Smooth muscle cell (in vitro differentiated cells): ENCODE measurements at regions not wholly inside any gene's neighbourhood (a gene's known extent, or its start where the extent isn't known, plus 50 kb on each side); places are given as distances from the start of the nearest gene placed in this dataset.

Experiments used
- DNase-seq: peaks from one replicate; lab custom pipeline; 2025; ENCODE audit not compliant: unreplicated experiment; lab: John Stamatoyannopoulos, UW
- H2AFZ ChIP-seq: fragments of 200-600 bp; sonication (generic); 2 replicates; pipeline ENCODE4 v1.6.0; 2016; ENCODE audit warnings: antibody characterized with exemption, low read depth, mild to moderate bottlenecking
- H3F3A ChIP-seq: fragments of 200-600 bp; sonication (generic); 2 replicates; pipeline ENCODE4 v1.6.0; 2017; ENCODE audit warnings: antibody characterized with exemption, low read depth
- H3K27ac ChIP-seq: fragments of 200-600 bp; sonication (generic); 2 replicates; pipeline ENCODE4 v1.5.1; 2016; ENCODE audit warnings: low read depth, mild to moderate bottlenecking
- H3K27me3 ChIP-seq: fragments of 200-600 bp; sonication (generic); 2 replicates; pipeline ENCODE4 v1.6.1; 2016; ENCODE audit warnings: low read depth, mild to moderate bottlenecking
- H3K36me3 ChIP-seq: fragments of 200-600 bp; sonication (generic); 2 replicates; pipeline ENCODE4 v1.5.1; 2016; ENCODE audit warnings: low read depth
- H3K4me1 ChIP-seq: fragments of 200-600 bp; sonication (generic); 2 replicates; pipeline ENCODE4 v1.5.1; 2016; ENCODE audit warnings: low read depth
- H3K4me2 ChIP-seq: fragments of 200-600 bp; sonication (generic); 2 replicates; pipeline ENCODE4 v1.6.0; 2016; ENCODE audit warnings: mild to moderate bottlenecking
- H3K4me3 ChIP-seq: fragments of 200-600 bp; sonication (generic); 2 replicates; pipeline ENCODE4 v1.5.1; 2016; ENCODE audit warnings: mild to moderate bottlenecking
- H3K79me2 ChIP-seq: fragments of 200-600 bp; sonication (generic); 2 replicates; pipeline ENCODE4 v1.6.0; 2016; ENCODE audit warnings: low read depth, mild to moderate bottlenecking
- H3K9ac ChIP-seq: fragments of 200-600 bp; sonication (generic); 2 replicates; pipeline ENCODE4 v1.6.0; 2016; ENCODE audit warnings: low read depth
- H3K9me3 ChIP-seq: fragments of 200-600 bp; sonication (generic); replicated peaks from 2 replicates; pipeline ENCODE4 v1.5.1; 2016; ENCODE audit warnings: low read depth
- H4K20me1 ChIP-seq: fragments of 200-600 bp; sonication (generic); 2 replicates; pipeline ENCODE4 v1.6.0; 2016; ENCODE audit warnings: low read depth
- CTCF ChIP-seq: fragments of 200-600 bp; sonication (generic); IDR thresholded peaks from 2 replicates; pipeline ENCODE4 v1.5.1; 2017; ENCODE audit warnings: borderline replicate concordance, mild to moderate bottlenecking, antibody characterized with exemption; ENCODE audit not compliant: insufficient read depth, poor library complexity, severe bottlenecking
- WGBS: methylation state at CpG from one replicate; pipeline ENCODE4 v1.1.7; 2016; ENCODE audit warnings: low lambda C conversion rate; 5-methylcytosine and 5-hydroxymethylcytosine counted together

- no peak for DNase-seq
- Histone ChIP-seq H3F3A (no peaks in the 10 kb centered on the region), H3K36me3 (no peaks in the 10 kb centered on the region), H3K4me3 (no peak overlapping the region), H3K27ac (no peak overlapping the region), H2AFZ (no peak overlapping the region), H3K9ac (no peak overlapping the region), H3K4me1 (no peaks in the 10 kb centered on the region), H3K79me2 (no peaks in the 10 kb centered on the region), H3K4me2 (no peak overlapping the region), H3K9me3 (no peaks in the 10 kb centered on the region), H4K20me1 (no peaks in the 10 kb centered on the region), H3K27me3 (no peaks in the 10 kb centered on the region)
- no peak for TF ChIP-seq CTCF
- WGBS = 84% methylated on average over 12 of the region's 12 CpGs
Observed at GRCh38 chr19:29372921-29373797, 152.6 kb upstream of the VSTM2B start.

- Histone ChIP-seq H2AFZ (no peak overlapping the region), H3K9ac (no peak overlapping the region), H3K27ac (no peak overlapping the region), H3K4me3 (no peak overlapping the region), H4K20me1 (no peaks in the 10 kb centered on the region), H3K79me2 (no peaks in the 10 kb centered on the region), H3F3A (no peaks in the 10 kb centered on the region), H3K36me3 (no peaks in the 10 kb centered on the region), H3K27me3 (no peaks in the 10 kb centered on the region), H3K4me1 (no peaks in the 10 kb centered on the region), H3K9me3 (no peaks in the 10 kb centered on the region), H3K4me2 (no peak overlapping the region)
- WGBS = 96% methylated on average over 18 of the region's 18 CpGs
- TF ChIP-seq CTCF = no peak
- DNase-seq = no peak
Observed at GRCh38 chr19:29375429-29376119, 150.2 kb upstream of the VSTM2B start.

GRCh38 chr19:29376855-29377354 lies 148.9 kb upstream of the VSTM2B start:
- H3K4me2 ChIP-seq = no peak overlapping the region
- no peak overlapping the region for H2AFZ ChIP-seq
- no peak overlapping the region for H3K27ac ChIP-seq
- H3K9me3 ChIP-seq = no peaks in the 10 kb centered on the region
- H3K4me1 ChIP-seq = no peaks in the 10 kb centered on the region
- no peak for TF ChIP-seq CTCF
- DNase-seq = no peak
- no peaks in the 10 kb centered on the region for H3K36me3 ChIP-seq
- 73% methylated on average over 5 of the region's 5 CpGs for WGBS
- no peaks in the 10 kb centered on the region for H3K79me2 ChIP-seq
- no peaks in the 10 kb centered on the region for H3K27me3 ChIP-seq
- H4K20me1 ChIP-seq = no peaks in the 10 kb centered on the region
- no peak overlapping the region for H3K9ac ChIP-seq
- no peak overlapping the region for H3K4me3 ChIP-seq
- no peaks in the 10 kb centered on the region for H3F3A ChIP-seq
